HFFc6 (cell line): ENCODE measurements at regions not wholly inside any gene's neighbourhood (a gene's known extent, or its start where the extent isn't known, plus 50 kb on each side); places are given as distances from the start of the nearest gene placed in this dataset.

Experiments
- DNase-seq: peaks from one replicate; pipeline ENCODE4 v3.0.0-alpha.2; 2018
- H3K27ac Mint-ChIP-seq: 2 replicates; pipeline ENCODE4 v1.8.0; 2020; ENCODE audit warnings: mild to moderate bottlenecking, mixed read lengths
- H3K27me3 Mint-ChIP-seq: 2 replicates; pipeline ENCODE4 v1.8.0; 2021; ENCODE audit warnings: mild to moderate bottlenecking, moderate library complexity, mixed read lengths; ENCODE audit not compliant: insufficient read depth
- H3K36me3 Mint-ChIP-seq: 2 replicates; pipeline ENCODE4 v1.8.0; 2021; ENCODE audit warnings: low read depth, mixed read lengths
- H3K4me1 Mint-ChIP-seq: 2 replicates; pipeline ENCODE4 v1.8.0; 2020; ENCODE audit warnings: low read depth, mixed read lengths
- H3K4me3 Mint-ChIP-seq: 2 replicates; pipeline ENCODE4 v1.8.0; 2020; ENCODE audit warnings: mild to moderate bottlenecking, moderate library complexity, mixed read lengths
- H3K9me3 Mint-ChIP-seq: 2 replicates; pipeline ENCODE4 v1.8.0; 2020; ENCODE audit warnings: mild to moderate bottlenecking, mixed read lengths
- CTCF ChIP-seq: fragments of 200-600 bp; sonication (generic); IDR thresholded peaks from 2 replicates; pipeline ENCODE4 v1.5.0; 2021; ENCODE audit warnings: antibody characterized with exemption, mild to moderate bottlenecking

GRCh38 chr10:85537561-85537960 is 829.0 kb downstream of the GRID1 start:
- no peaks in the 10 kb centered on the region for H3K27me3 Mint-ChIP-seq
- TF ChIP-seq CTCF = no peak
- peaks cover 30% of the 10 kb centered on the region for H3K9me3 Mint-ChIP-seq
- no peaks in the 10 kb centered on the region for H3K4me1 Mint-ChIP-seq
- H3K27ac Mint-ChIP-seq = no peak overlapping the region
- DNase-seq = no peak
- H3K36me3 Mint-ChIP-seq = peaks cover 5% of the 10 kb centered on the region; the same call in 1 of the 2 replicates
- no peak overlapping the region for H3K4me3 Mint-ChIP-seq

- DNase-seq = no peak
- Mint-ChIP-seq H3K27ac (no peak overlapping the region), H3K9me3 (peaks cover 30% of the 10 kb centered on the region), H3K27me3 (no peaks in the 10 kb centered on the region), H3K4me3 (no peak overlapping the region), H3K4me1 (no peaks in the 10 kb centered on the region), H3K36me3 (peaks cover 5% of the 10 kb centered on the region; the same call in 1 of the 2 replicates)
- no peak for TF ChIP-seq CTCF
These were observed 828.0 kb downstream of the GRID1 start for GRCh38 chr10:85538601-85539000.

GRCh38 chr10:85542152-85542551 is 824.4 kb downstream of the GRID1 start:
- H3K4me3 Mint-ChIP-seq = no peak overlapping the region
- H3K27ac Mint-ChIP-seq = no peak overlapping the region
- H3K9me3 Mint-ChIP-seq = peaks cover 55% of the 10 kb centered on the region
- no peaks in the 10 kb centered on the region for H3K27me3 Mint-ChIP-seq
- no peaks in the 10 kb centered on the region for H3K4me1 Mint-ChIP-seq
- H3K36me3 Mint-ChIP-seq = no peaks in the 10 kb centered on the region
- no peak for TF ChIP-seq CTCF
- DNase-seq = no peak

- no peak overlapping the region for H3K4me3 Mint-ChIP-seq
- no peak for DNase-seq
These were observed 823.5 kb downstream of the GRID1 start for GRCh38 chr10:85542936-85543730.

GRCh38 chr10:85544956-85545355 is 821.6 kb downstream of the GRID1 start:
- DNase-seq = no peak
- no peak for TF ChIP-seq CTCF
- H3K4me1 Mint-ChIP-seq = no peaks in the 10 kb centered on the region
- H3K27ac Mint-ChIP-seq = no peak overlapping the region
- no peaks in the 10 kb centered on the region for H3K36me3 Mint-ChIP-seq
- no peak overlapping the region for H3K4me3 Mint-ChIP-seq
- peaks cover 68% of the 10 kb centered on the region for H3K9me3 Mint-ChIP-seq
- H3K27me3 Mint-ChIP-seq = no peaks in the 10 kb centered on the region

More at GRCh38 chr10:85542936-85543730, 823.5 kb downstream of the GRID1 start:
- no peaks in the 10 kb centered on the region for H3K36me3 Mint-ChIP-seq
- TF ChIP-seq CTCF = no peak
- no peaks in the 10 kb centered on the region for H3K4me1 Mint-ChIP-seq
- no peaks in the 10 kb centered on the region for H3K27me3 Mint-ChIP-seq
- H3K9me3 Mint-ChIP-seq = peaks cover 63% of the 10 kb centered on the region
- H3K27ac Mint-ChIP-seq = no peak overlapping the region
